Naive thymus-derived CD4-positive, alpha-beta T cell (primary cell): ENCODE measurements at regions not wholly inside any gene's neighbourhood (a gene's known extent, or its start where the extent isn't known, plus 50 kb on each side); places are given as distances from the start of the nearest gene placed in this dataset.
"Not testable (repeated sequence)": the region's sequence is repeated elsewhere in the genome, so short reads cannot be mapped to it uniquely, and the experiment has no call there.

Experiments used
- ATAC-seq: fragments of 150-1000 bp; cut with Tn5 transposase; 2 replicates; pipeline ENCODE4 v1.10.0; 2021; ENCODE audit warnings: mild to moderate bottlenecking, moderate library complexity
- CTCF ChIA-PET: fragments of 350-600 bp; sonication (Branson Sonifier 250); formaldehyde crosslinking; loops from one replicate; lab custom pipeline; 2021; ENCODE audit warnings: antibody characterized with exemption; lab: Charles Lee
- POLR2A ChIA-PET: fragments of 350-600 bp; sonication (Branson Sonifier 250); formaldehyde crosslinking; loops from one replicate; lab custom pipeline; 2021; ENCODE audit warnings: antibody characterized with exemption, inconsistent platforms; lab: Charles Lee
- DNase-seq, 9 donors: peaks; one replicate each; pipeline versions ENCODE4 v3.0.0 to v3.0.0-alpha.2; 2020 to 2022; ENCODE audit warnings: mixed read lengths in 1 of 9
- H3K27ac ChIP-seq: one replicate; pipeline ENCODE4 v1.7.0; 2013; ENCODE audit warnings: mild to moderate bottlenecking, low read depth, low read length, moderate library complexity
- H3K27me3 ChIP-seq, 2 donors: one replicate each; pipeline ENCODE4 v1.7.0; 2013; ENCODE audit warnings: low read length in 2 of 2, mild to moderate bottlenecking in 2 of 2, moderate library complexity in 2 of 2; ENCODE audit not compliant: control insufficient read depth in 2 of 2, insufficient read depth in 2 of 2
- H3K36me3 ChIP-seq, 3 experiments: 1 replicate in 2 of 3; 2 replicates in 1 of 3; pipeline ENCODE4 v1.7.0; 2013; ENCODE audit warnings: low read length in 3 of 3, mild to moderate bottlenecking in 3 of 3, moderate library complexity in 1 of 3; ENCODE audit not compliant: insufficient read depth in 3 of 3, control insufficient read depth in 2 of 3
- H3K4me1 ChIP-seq, 2 donors: one replicate each; pipeline ENCODE4 v1.7.0; 2013; ENCODE audit warnings: low read length in 2 of 2, mild to moderate bottlenecking in 2 of 2, moderate library complexity in 1 of 2; ENCODE audit not compliant: control insufficient read depth in 2 of 2, insufficient read depth in 2 of 2
- H3K4me3 ChIP-seq: 2 replicates; pipeline ENCODE4 v1.7.0; 2013; ENCODE audit warnings: mild to moderate bottlenecking, low read length
- H3K9me3 ChIP-seq, 3 experiments: 1 replicate in 2 of 3; 2 replicates in 1 of 3; pipeline ENCODE4 v1.7.0; 2013; ENCODE audit warnings: low read length in 3 of 3; ENCODE audit not compliant: control insufficient read depth in 2 of 3
- H3K27ac Mint-ChIP-seq, 9 donors: one replicate each; pipeline ENCODE4 v1.8.0; 2020 to 2022; ENCODE audit warnings: mixed read lengths in 9 of 9, mild to moderate bottlenecking in 8 of 9, moderate library complexity in 5 of 9, inconsistent platforms in 2 of 9
- H3K27me3 Mint-ChIP-seq, 5 donors: one replicate each; pipeline ENCODE4 v1.8.0; 2021 to 2022; ENCODE audit warnings: mixed read lengths in 5 of 5, mild to moderate bottlenecking in 1 of 5
- H3K36me3 Mint-ChIP-seq, 5 donors: one replicate each; pipeline ENCODE4 v1.8.0; 2020 to 2022; ENCODE audit warnings: mixed read lengths in 5 of 5, mild to moderate bottlenecking in 3 of 5, inconsistent platforms in 1 of 5
- H3K4me1 Mint-ChIP-seq, 7 donors: one replicate each; pipeline ENCODE4 v1.8.0; 2020 to 2022; ENCODE audit warnings: mixed read lengths in 7 of 7, mild to moderate bottlenecking in 3 of 7, inconsistent platforms in 1 of 7
- H3K4me3 Mint-ChIP-seq, 10 donors: one replicate each; pipeline ENCODE4 v1.8.0; 2020 to 2022; ENCODE audit warnings: mild to moderate bottlenecking in 10 of 10, mixed read lengths in 10 of 10, moderate library complexity in 6 of 10, inconsistent platforms in 2 of 10
- H3K9me3 Mint-ChIP-seq, 11 donors: one replicate each; pipeline ENCODE4 v1.8.0; 2020 to 2022; ENCODE audit warnings: mixed read lengths in 11 of 11, mild to moderate bottlenecking in 4 of 11, inconsistent platforms in 1 of 11, moderate library complexity in 1 of 11
- intact Hi-C, 2 donors: fragments of 100-400 bp; cut with micrococcal nuclease; formaldehyde crosslinking; loops; one replicate each; pipeline ENCODE4 v1.15.1; 2023

DNA sequence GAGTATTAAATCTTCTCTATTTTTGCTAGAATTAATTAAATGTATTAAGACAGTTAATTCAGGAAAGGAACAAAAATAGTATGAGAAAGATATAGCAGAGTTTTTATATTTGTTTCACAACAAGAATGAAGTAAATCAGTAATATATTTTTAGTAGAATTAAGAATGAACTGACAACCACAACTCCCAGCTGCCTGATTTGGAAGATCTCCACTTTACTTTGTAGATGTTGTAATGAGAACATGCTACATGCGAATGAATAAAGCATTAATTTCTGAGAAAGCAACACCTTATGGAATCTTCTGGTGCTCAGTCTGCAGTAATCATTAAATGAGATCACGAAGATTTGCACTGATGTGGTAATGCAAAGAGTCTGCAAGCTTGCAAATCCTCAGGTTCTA lies 695.6 kb upstream of the PCDH7 start:
- no peaks in the 10 kb centered on the region for H3K36me3 ChIP-seq
- no peaks in the 10 kb centered on the region for H3K4me1 ChIP-seq
- H3K36me3 Mint-ChIP-seq, result no peaks in the 10 kb centered on the region
- ChIA-PET POLR2A (no interaction called here), CTCF (no interaction called here)
- ATAC-seq (no peak), DNase-seq (no peak)
- H3K4me3 Mint-ChIP-seq, result no peak overlapping the region
- H3K4me3 ChIP-seq, result no peak overlapping the region
- H3K4me1 Mint-ChIP-seq, result no peaks in the 10 kb centered on the region
- intact Hi-C loops, result no loop called here
- peaks cover 0 to 12% (median 4%) of the 10 kb centered on the region in 11 donors for H3K9me3 Mint-ChIP-seq
- no peak overlapping the region for H3K27ac Mint-ChIP-seq
- no peak overlapping the region for H3K27ac ChIP-seq
- H3K27me3 ChIP-seq, result no peaks in the 10 kb centered on the region
- no peaks in the 10 kb centered on the region for H3K9me3 ChIP-seq
- no peaks in the 10 kb centered on the region for H3K27me3 Mint-ChIP-seq

DNA sequence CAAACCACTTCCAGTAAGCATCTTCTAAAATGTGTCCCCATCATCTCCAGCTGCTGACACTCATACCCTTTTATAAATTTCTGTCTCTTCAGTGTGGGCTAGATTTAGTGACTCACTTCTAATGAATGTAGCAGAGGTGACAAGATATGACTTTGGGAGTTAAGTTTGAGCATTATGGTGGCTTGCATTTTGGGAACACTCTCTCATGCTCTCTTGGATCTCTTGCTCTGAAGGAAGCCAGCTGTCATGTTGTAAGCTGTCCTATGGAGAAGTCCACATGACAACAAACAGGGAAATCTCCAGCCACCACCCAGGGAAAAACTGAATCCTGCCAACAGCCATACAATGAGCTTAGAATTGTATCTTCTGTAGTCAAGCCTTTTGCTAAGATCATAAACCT lies 691.3 kb upstream of the PCDH7 start:
- no peak overlapping the region for H3K27ac Mint-ChIP-seq
- Histone ChIP-seq H3K27me3 (no peaks in the 10 kb centered on the region), H3K9me3 (no peaks in the 10 kb centered on the region), H3K4me1 (no peaks in the 10 kb centered on the region), H3K27ac (no peak overlapping the region), H3K4me3 (no peak overlapping the region), H3K36me3 (no peaks in the 10 kb centered on the region)
- CTCF ChIA-PET, result no interaction called here
- POLR2A ChIA-PET, result no interaction called here
- H3K9me3 Mint-ChIP-seq, result peaks cover 0 to 18% (median 4%) of the 10 kb centered on the region in 11 donors
- DNase-seq (no peak), ATAC-seq (no peak)
- intact Hi-C loops, result no loop called here
- no peak overlapping the region for H3K4me3 Mint-ChIP-seq
- no peaks in the 10 kb centered on the region for H3K4me1 Mint-ChIP-seq
- H3K36me3 Mint-ChIP-seq, result no peaks in the 10 kb centered on the region
- no peaks in the 10 kb centered on the region for H3K27me3 Mint-ChIP-seq

DNA sequence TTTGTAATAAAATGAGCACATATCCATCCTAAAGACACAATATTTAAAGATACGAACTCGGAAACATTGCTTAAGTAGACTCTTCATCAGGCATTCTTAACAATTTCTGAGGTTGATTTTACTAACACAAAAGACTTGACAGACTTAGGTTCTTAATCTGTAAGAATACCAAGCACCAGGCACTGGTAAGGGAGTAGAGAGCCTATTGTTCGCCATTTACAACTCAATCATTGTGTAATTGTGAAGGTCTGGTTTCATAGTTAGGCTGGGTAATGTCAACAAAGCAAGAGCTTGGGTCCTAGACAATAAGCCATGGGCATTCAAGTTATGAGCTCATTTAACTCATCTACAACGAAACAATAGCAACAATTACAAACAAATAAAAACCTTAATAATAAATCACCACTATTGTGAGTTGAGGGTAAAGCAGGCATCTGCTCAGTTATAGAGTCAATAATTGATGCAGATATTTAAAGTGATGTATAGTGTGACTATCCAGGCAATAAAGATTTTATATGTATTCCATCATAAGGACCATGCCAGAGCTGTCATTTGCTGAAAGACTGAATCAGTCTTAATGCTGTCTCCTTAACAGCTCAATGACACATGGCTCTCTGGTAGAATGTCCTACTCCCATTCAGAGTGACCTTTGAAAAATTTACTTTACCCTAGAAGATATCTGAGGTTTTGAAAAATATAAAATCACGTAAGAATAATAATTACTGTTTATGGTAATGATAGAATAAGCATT lies 664.0 kb upstream of the PCDH7 start:
- Histone ChIP-seq H3K36me3 (no peaks in the 10 kb centered on the region), H3K4me3 (no peak overlapping the region), H3K4me1 (no peaks in the 10 kb centered on the region), H3K27ac (no peak overlapping the region), H3K9me3 (no peaks in the 10 kb centered on the region), H3K27me3 (no peaks in the 10 kb centered on the region)
- intact Hi-C loops, result no loop called here
- Mint-ChIP-seq H3K27ac (no peak overlapping the region), H3K27me3 (no peaks in the 10 kb centered on the region), H3K36me3 (no peaks in the 10 kb centered on the region), H3K4me3 (no peak overlapping the region), H3K4me1 (no peaks in the 10 kb centered on the region), H3K9me3 (peaks cover 0 to 24% (median 5%) of the 10 kb centered on the region in 11 donors)
- ChIA-PET POLR2A (no interaction called here), CTCF (no interaction called here)
- ATAC-seq, result no peak
- no peak for DNase-seq

DNA sequence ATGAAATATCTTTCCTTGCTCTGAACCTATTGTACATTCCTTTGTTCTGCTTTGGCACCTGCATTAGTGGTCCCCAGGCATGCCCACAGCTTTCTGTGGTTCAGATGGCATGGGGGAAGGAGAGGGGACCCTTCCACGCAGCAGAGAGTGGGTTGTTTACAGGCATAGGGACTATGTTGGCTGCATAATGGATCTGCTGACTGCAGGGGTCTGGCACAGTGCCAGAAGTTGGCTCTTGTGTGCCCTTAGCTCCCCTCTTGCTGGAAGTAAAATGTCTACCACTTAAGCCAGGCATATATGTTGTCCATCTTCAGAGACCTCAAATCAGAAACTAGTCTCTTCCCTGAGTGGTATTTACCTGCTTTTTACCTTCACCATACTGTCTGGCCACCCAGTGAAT lies 651.9 kb upstream of the PCDH7 start:
- ChIA-PET CTCF (no interaction called here), POLR2A (no interaction called here)
- Histone ChIP-seq H3K4me1 (no peaks in the 10 kb centered on the region), H3K4me3 (no peak overlapping the region), H3K27ac (no peak overlapping the region), H3K36me3 (no peaks in the 10 kb centered on the region), H3K27me3 (no peaks in the 10 kb centered on the region), H3K9me3 (no peaks in the 10 kb centered on the region)
- Mint-ChIP-seq H3K27me3 (no peaks in the 10 kb centered on the region), H3K4me1 (peaks cover 0 to 4% (median 0%) of the 10 kb centered on the region in 7 donors), H3K9me3 (peaks cover 1 to 37% (median 11%) of the 10 kb centered on the region in 11 donors), H3K4me3 (no peak overlapping the region), H3K36me3 (no peaks in the 10 kb centered on the region), H3K27ac (no peak overlapping the region)
- ATAC-seq, result no peak
- intact Hi-C loops, result no loop called here
- no peak for DNase-seq

DNA sequence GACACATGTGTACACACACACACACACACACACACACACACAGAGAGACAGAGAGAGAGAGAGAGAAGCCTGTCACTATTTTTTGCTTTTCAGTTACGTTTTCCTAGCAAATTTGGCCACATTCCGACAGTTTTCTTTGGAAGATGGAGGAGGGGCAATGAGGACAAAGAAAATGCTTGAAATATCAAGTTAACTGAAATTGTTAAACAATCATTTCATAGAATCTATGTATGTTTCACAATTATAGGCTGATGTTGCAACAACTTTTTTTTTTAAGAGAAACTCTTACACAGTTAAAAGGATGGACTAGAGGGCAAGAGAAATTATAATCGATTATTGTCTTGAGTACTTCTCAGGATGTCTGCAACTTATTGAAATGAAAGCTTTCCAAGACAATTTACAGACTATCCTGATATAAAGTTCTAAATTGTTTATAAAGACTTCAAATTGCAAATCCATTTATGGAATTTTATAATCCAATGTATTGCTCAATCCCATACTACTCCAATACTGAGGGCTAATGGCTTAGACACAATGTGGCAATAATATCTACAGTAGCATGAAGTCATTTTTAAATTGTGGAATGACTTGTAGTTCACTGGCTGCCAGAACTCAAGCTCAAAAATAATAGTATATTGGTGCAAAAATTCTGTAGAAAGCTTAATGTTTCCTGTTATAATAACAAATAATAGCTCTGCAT lies 647.0 kb upstream of the PCDH7 start:
- H3K27ac Mint-ChIP-seq, result no peak overlapping the region
- Histone ChIP-seq H3K4me3 (no peak overlapping the region), H3K36me3 (no peaks in the 10 kb centered on the region), H3K27ac (no peak overlapping the region), H3K27me3 (no peaks in the 10 kb centered on the region), H3K4me1 (no peaks in the 10 kb centered on the region), H3K9me3 (no peaks in the 10 kb centered on the region)
- intact Hi-C loops, result no loop called here
- H3K4me3 Mint-ChIP-seq, result no peak overlapping the region
- peaks cover 4 to 43% (median 18%) of the 10 kb centered on the region in 11 donors for H3K9me3 Mint-ChIP-seq
- ATAC-seq (no peak), DNase-seq (no peak)
- POLR2A ChIA-PET, result no interaction called here
- no peaks in the 10 kb centered on the region for H3K36me3 Mint-ChIP-seq
- CTCF ChIA-PET, result no interaction called here
- H3K4me1 Mint-ChIP-seq, result no peaks in the 10 kb centered on the region
- H3K27me3 Mint-ChIP-seq, result no peaks in the 10 kb centered on the region

DNA sequence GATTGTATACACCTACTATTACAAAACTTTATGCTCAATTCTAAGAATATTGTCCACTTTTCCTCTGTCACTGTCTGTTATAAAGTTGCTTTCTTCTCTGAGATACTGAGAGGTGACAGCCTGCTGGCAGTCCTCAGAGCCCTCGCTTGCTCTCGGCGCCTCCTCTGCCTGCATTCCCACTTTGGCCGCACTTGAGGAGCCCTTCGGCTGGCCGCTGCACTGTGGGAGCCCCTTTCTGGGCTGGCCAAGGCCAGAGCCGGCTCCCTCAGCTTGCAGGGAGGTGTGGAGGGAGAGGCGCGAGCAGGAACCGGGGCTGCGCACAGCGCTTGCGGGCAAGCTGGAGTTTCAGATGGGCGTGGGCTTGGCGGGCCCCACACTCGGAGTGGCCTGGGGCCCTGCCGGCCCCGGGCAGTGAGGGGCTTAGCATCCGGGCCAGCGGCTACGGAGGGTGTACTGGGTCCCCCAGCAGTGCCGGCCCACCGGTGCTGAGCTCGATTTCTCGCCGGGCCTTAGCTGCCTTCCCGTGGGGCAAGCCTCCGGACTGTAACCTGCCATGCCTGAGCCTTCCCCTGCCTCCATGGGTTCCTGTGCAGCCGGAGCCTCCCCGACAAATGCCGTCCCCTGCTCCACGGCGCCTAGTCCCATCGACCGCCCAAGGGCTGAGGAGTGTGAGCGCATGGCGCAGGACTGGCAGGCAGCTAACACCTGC lies 627.6 kb upstream of the PCDH7 start:
- H3K4me1 ChIP-seq, H3K27ac ChIP-seq, intact Hi-C loops, H3K27me3 ChIP-seq, H3K4me3 Mint-ChIP-seq, H3K36me3 ChIP-seq, H3K4me3 ChIP-seq, CTCF ChIA-PET, H3K27ac Mint-ChIP-seq, DNase-seq, H3K9me3 ChIP-seq, H3K27me3 Mint-ChIP-seq, H3K4me1 Mint-ChIP-seq, ATAC-seq, POLR2A ChIA-PET: not testable (repeated sequence)
- Mint-ChIP-seq H3K9me3 (peaks cover 1 to 36% (median 15%) of the 10 kb centered on the region in 11 donors), H3K36me3 (peaks cover 0 to 10% (median 0%) of the 10 kb centered on the region in 5 donors)
